GM21526 (cell line): ENCODE measurements at regions not wholly inside any gene's neighbourhood (a gene's known extent, or its start where the extent isn't known, plus 50 kb on each side); places are given as distances from the start of the nearest gene placed in this dataset.

ENCODE experiments used
- ATAC-seq: cut with Tn5 transposase; IDR thresholded peaks from one replicate; pipeline ENCODE4 v1.9.1; 2021; ENCODE audit warnings: moderate library complexity; ENCODE audit not compliant: unreplicated experiment, low FRiP score

- no peak for ATAC-seq
Observed at GRCh38 chr3:159163656-159164055, 361.8 kb downstream of the MFSD1 start.

- ATAC-seq, result no peak
Observed at GRCh38 chr3:159165961-159166360, 364.1 kb downstream of the MFSD1 start.

DNA sequence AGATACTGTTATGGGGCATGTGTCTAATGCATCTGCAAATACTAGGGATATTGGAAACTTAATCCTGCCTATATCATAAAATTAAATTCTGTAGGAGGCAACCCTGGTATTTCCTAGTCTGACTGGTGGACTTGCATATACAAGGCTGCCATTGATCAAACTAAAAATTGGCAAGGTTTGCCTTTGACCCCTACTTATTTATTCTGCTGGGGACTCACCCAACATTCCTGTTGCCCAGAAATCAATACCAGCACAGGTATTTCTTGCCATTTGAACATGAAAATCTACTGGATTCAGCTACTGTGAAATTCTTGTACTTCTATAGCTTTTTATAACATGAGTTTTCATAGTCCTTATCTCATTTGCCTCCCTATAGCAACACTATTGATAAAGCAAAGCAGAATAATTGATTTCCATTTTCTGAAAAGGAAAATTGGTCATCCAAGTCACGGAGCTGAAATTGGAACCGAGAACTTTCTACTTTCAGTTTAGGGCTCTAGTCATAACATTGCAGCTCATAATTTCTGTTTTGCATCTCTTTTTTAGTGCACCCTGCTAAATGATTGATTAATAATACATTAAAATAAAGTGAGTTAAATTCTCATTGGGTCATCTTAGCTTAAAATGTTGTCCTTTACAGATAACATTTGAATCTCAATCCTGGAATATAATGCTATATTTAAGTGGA is 365.2 kb downstream of the MFSD1 start:
- ATAC-seq, result no peak

DNA sequence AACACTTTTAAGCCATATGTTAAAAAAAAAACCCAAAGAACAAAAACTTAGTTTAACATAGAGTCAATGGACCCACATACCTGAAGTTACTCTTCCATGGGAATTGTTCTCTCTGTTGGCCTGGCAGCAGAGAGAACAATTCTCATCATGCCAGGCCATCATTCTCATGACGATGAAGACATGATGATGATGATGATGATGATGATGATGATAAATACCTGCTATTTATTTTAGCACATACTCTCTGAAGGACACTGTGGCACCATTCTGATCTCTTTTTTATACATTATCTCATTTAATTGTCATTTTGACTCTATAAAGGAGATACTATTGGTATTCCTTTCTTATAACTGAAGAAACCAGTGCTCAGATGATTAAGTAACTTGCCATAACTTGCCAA is 366.9 kb downstream of the MFSD1 start:
- no peak for ATAC-seq

DNA sequence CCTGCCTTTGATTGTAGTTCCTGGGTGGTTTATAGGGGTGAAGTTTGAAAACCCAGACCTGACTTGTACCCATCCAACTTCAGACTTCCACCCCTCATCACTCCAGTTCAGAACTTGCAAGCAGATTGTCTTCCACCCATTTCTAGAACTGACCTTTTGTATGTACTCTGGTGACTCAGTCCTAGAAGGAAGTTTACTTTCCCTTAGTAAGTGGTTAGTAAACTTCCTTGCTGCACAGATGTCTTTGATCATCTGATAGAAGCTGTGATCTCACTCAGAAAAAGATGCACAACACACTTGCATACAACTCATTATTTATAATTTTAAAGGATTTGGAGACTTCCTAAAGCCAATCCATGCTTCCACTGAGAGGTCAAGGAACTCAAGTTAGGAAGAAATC is 368.0 kb downstream of the MFSD1 start:
- no peak for ATAC-seq

- no peak for ATAC-seq
Observed at GRCh38 chr3:159170436-159171003, 368.7 kb downstream of the MFSD1 start.

GRCh38 chr3:159171333-159171732 is 369.5 kb downstream of the MFSD1 start:
- no peak for ATAC-seq

- ATAC-seq, result no peak
Observed at GRCh38 chr3:159172473-159172872, 370.6 kb downstream of the MFSD1 start.

GRCh38 chr3:159174715-159175692 is 373.1 kb downstream of the MFSD1 start:
- no peak for ATAC-seq

DNA sequence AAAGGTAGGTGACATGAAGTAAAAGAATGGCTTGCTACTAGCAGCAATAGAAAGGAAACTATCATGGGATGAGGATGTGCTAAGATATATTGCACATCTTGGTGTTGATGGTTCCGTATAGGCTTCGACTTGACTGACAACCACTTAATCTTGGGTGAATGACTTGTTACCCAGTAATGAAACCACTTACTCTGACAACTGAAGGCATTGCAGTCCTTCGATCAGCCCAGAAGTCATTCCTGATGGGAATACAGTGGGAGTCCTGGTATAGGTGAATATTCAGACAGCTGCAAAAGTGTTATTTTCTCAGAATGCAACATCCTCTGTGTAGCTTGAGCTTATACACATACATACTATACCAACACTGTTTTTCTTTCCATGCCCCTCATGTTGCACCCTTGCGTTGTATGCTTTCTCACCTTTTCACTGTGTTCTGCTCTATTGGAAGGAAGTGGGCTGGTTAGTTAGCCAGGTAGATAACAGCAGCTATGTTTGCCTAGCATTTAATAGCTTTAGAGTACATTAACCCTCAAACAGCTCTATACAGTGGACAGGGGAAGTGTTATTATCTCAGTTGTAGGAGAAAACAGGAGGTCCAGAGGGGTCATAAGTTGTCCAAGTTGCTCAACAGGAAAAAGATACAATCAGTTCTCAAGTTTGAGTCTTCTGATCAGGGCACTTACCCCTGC is 376.5 kb downstream of the MFSD1 start:
- ATAC-seq, result no peak

GRCh38 chr3:159182961-159183360 is 381.1 kb downstream of the MFSD1 start:
- no peak for ATAC-seq

DNA sequence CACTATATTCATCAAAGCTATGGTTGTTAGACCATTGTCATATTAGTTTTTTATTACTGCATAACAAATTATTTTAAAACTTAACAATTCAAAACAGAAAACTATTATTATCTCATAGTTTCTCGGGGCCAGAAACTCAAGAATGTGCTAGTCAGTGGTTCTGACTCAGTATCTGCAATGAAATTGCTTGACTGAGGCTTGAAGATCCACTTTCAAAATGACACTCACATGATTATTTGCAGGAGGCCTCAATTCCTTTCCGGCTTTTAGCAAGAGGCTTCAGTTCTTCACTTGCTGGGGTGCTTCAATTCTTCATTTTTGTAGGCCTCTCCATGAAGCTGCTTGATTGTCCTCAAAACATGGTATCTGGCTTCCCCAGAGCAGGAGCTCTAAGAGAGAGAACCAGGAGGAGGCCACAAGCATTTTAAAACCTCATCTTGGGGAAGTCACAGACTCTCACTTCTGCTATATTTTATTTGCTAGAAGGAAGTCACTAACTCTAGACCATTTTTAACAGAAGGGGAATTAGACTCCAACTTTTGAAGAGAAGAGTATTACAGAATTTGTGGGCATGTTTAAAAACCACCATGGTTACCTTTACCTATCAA is 383.7 kb downstream of the MFSD1 start:
- ATAC-seq, result peak; percentile 75

- ATAC-seq, result peak; percentile 74
Observed at GRCh38 chr3:159186581-159186980, 384.7 kb downstream of the MFSD1 start.

DNA sequence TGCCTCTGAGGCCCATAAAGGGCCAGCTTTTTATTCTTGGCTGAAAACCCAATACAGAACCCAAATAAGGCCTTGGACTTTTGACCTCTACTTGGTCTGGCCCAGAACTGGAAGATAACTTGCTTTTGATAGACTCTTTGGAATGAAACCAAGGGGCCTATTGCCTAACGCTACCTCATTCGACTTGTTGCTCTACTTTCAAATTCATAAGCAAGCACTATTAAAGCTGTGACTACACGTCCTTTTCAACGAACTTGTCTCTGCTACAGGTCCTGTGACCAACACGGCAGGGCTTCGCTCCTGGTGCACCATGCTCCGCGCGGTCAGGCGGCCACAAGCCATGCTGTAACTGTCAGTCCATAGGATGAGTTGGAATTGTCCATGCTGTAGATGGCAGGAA is 385.4 kb downstream of the MFSD1 start:
- ATAC-seq, result no peak

- ATAC-seq, result no peak
Observed at GRCh38 chr3:159187706-159188105, 385.9 kb downstream of the MFSD1 start.

DNA sequence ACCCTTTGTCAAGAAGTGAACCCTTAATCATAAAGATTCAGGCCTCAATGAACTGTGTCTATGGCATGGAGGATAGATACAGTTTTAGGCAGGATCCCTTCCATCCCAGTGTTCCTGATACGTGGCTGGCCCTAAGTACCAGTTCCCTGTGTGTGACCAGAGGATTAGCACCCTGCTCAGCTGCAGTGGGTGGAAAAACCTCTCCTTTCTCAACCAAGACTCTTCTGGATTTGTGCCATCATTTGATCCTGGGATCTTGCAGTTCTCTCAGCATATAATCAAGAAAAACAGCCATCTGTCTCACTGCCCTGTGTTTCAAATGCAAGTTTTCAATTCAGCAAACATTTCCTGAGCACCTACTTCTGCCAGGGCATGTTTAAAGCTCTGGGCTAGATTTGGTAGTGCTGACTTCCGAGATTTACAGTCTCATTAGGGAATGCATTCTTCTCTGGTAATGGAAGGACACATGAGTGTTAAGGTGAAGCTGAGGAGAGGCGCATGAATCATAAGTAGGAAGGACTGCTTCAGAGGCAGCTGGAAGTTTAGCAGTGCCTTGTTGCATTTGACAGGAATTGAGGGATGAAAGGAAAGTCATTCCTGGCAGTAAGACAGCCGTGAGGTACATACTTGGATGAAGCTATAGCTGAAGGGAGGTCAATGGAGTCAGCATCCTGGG is 388.3 kb downstream of the MFSD1 start:
- no peak for ATAC-seq

DNA sequence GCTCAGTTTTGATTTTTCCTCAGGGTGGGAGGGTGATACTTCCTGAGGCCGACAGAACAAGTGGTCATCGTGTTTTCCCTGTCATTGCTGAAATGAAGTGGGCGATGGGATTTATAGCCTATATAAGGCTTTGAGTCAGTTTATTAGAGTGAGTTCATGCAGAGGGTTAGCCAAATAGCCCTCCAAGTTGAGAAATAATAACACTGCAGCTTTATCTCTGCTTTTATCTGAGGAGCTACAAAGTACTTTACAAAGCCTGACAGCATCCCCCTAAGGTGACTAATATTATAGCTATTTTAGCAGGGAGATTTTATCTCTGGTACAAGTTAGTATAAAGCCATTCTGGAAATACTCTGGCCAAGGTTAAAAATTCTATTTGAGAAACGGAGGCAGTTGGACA is 389.6 kb downstream of the MFSD1 start:
- no peak for ATAC-seq

- ATAC-seq, result no peak
Observed at GRCh38 chr3:159196359-159196758, 394.5 kb downstream of the MFSD1 start.

- ATAC-seq, result no peak
Observed at GRCh38 chr3:159200176-159200575, 398.3 kb downstream of the MFSD1 start.

- ATAC-seq, result no peak
Observed at GRCh38 chr3:159208050-159208449, 406.2 kb downstream of the MFSD1 start.
